Panc1 (cell line): ENCODE measurements at regions not wholly inside any gene's neighbourhood (a gene's known extent, or its start where the extent isn't known, plus 50 kb on each side); places are given as distances from the start of the nearest gene placed in this dataset.
"Not testable (repeated sequence)": the region's sequence is repeated elsewhere in the genome, so short reads cannot be mapped to it uniquely, and the experiment has no call there.

Source experiments
- ATAC-seq: fragments of 200-7000 bp; cut with Tn5 transposase; 2 replicates; pipeline ENCODE4 v1.9.1; 2020; ENCODE audit warnings: mild to moderate bottlenecking, moderate library complexity
- BruUV-seq: library from RNA; stranded (reverse); fragments of 400-500 nt; replicated peaks from 2 replicates; lab custom pipeline; 2021; lab: Mats Ljungman, UMichigan
- CTCF ChIA-PET: fragments of 300-600 bp; sonication (Branson Sonifier 250); formaldehyde crosslinking; loops from one replicate; lab custom pipeline; 2022; ENCODE audit warnings: antibody characterized with exemption; lab: Charles Lee
- POLR2A ChIA-PET: fragments of 300-600 bp; sonication (Branson Sonifier 250); formaldehyde crosslinking; loops from one replicate; lab custom pipeline; 2022; ENCODE audit warnings: antibody characterized with exemption; lab: Charles Lee
- DNase-seq: peaks from one replicate; pipeline ENCODE4 v3.0.0-alpha.2; 2010; ENCODE audit warnings: low read depth, low spot score
- H3K27ac ChIP-seq: 2 replicates; pipeline ENCODE4 v1.5.1; 2011; ENCODE audit warnings: mild to moderate bottlenecking, low read length, inconsistent platforms
- H3K27me3 ChIP-seq: fragments of 200-500 bp; sonication (Bioruptor generic); 2 replicates; pipeline ENCODE4 v1.6.0; 2014; ENCODE audit warnings: low read length, inconsistent platforms; ENCODE audit not compliant: control insufficient read depth, insufficient read depth
- H3K36me3 ChIP-seq: fragments of 200-500 bp; sonication (Bioruptor generic); 2 replicates; pipeline ENCODE4 v1.5.1; 2014; ENCODE audit warnings: inconsistent platforms, mild to moderate bottlenecking, low read length, moderate library complexity; ENCODE audit not compliant: control insufficient read depth, insufficient read depth
- H3K4me1 ChIP-seq: 2 replicates; pipeline ENCODE4 v1.5.1; 2011; ENCODE audit warnings: inconsistent platforms, mild to moderate bottlenecking, low read length, moderate library complexity; ENCODE audit not compliant: control insufficient read depth, insufficient read depth
- H3K4me3 ChIP-seq, 2 experiments: 2 replicates each; pipeline ENCODE4 v1.5.1; 2011 to 2012; ENCODE audit warnings: low read depth in 2 of 2, low read length in 2 of 2, mild to moderate bottlenecking in 2 of 2, inconsistent platforms in 1 of 2, moderate library complexity in 1 of 2
- H3K9me3 ChIP-seq: fragments of 200-500 bp; sonication (Bioruptor generic); 2 replicates; pipeline ENCODE4 v1.5.1; 2014; ENCODE audit warnings: low read depth, mild to moderate bottlenecking, inconsistent platforms, low read length, moderate library complexity; ENCODE audit not compliant: control insufficient read depth, insufficient read depth
- POLR2AphosphoS5 ChIP-seq: IDR thresholded peaks from 2 replicates; pipeline ENCODE4 v1.6.1; 2012; ENCODE audit warnings: mild to moderate bottlenecking, low read depth, low read length, moderate library complexity
- SIN3A ChIP-seq: IDR thresholded peaks from 2 replicates; pipeline ENCODE4 v1.6.1; 2012; ENCODE audit warnings: low read depth, mild to moderate bottlenecking, low read length, moderate library complexity, borderline replicate concordance; ENCODE audit not compliant: insufficient read depth
- TCF7L2 ChIP-seq: IDR thresholded peaks from 2 replicates; pipeline ENCODE4 v1.6.1; 2011; ENCODE audit warnings: mild to moderate bottlenecking, low read depth, low read length, inconsistent platforms
- in situ Hi-C: cut with HindIII; loops from 2 replicates; pipeline ENCODE4 v1.10.0; 2016; ENCODE audit warnings: low sequenced_read_pairs, low pct_unique_long_range_greater_than_20kb
- intact Hi-C: fragments of 100-400 bp; cut with micrococcal nuclease; formaldehyde crosslinking; loops from one replicate; pipeline ENCODE4 v1.10.0; 2022; ENCODE audit not compliant: unreplicated experiment
- TF ChIP-seq, protein P1 (sequence below), 2 experiments: IDR thresholded peaks; 2 replicates each; pipeline ENCODE4 v1.6.1; 2011 to 2012; ENCODE audit warnings: low read depth in 2 of 2, control low read depth in 1 of 2, low read length in 1 of 2, mild to moderate bottlenecking in 1 of 2, moderate library complexity in 1 of 2; ENCODE audit not compliant: insufficient read depth in 1 of 2
- TF ChIP-seq, protein P2 (sequence below): fragments of 450-650 bp; IDR thresholded peaks from 2 replicates; pipeline ENCODE4 v1.5.1; 2017; ENCODE audit warnings: mild to moderate bottlenecking

DNA sequence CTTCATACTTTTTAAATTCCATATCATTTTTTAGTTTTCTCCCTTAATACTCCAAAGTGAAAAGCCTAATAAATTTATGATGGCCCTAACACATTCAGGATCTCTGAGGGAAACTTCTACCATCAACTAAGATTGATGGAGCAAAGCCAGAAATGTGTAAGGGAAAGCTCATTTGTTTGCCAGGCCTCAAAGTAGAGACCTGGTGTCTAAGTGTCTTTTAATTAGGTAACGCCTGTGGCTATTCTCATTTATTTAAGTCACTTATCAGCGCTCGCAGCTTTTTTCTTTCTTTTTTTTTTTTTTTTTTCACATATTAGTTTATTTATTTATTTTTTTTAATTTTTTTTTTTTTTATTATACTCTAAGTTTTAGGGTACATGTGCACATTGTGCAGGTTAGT, 242.4 kb downstream of the TMA16 start:
- Histone ChIP-seq H3K4me3 (no peak overlapping the region), H3K9me3 (no peaks in the 10 kb centered on the region), H3K36me3 (no peaks in the 10 kb centered on the region), H3K27me3 (no peaks in the 10 kb centered on the region), H3K4me1 (no peaks in the 10 kb centered on the region), H3K27ac (no peak overlapping the region)
- in situ Hi-C loops (no loop called here), intact Hi-C loops (no loop called here)
- ChIA-PET CTCF (no interaction called here), POLR2A (no interaction called here)
- TF ChIP-seq, protein P1, sequence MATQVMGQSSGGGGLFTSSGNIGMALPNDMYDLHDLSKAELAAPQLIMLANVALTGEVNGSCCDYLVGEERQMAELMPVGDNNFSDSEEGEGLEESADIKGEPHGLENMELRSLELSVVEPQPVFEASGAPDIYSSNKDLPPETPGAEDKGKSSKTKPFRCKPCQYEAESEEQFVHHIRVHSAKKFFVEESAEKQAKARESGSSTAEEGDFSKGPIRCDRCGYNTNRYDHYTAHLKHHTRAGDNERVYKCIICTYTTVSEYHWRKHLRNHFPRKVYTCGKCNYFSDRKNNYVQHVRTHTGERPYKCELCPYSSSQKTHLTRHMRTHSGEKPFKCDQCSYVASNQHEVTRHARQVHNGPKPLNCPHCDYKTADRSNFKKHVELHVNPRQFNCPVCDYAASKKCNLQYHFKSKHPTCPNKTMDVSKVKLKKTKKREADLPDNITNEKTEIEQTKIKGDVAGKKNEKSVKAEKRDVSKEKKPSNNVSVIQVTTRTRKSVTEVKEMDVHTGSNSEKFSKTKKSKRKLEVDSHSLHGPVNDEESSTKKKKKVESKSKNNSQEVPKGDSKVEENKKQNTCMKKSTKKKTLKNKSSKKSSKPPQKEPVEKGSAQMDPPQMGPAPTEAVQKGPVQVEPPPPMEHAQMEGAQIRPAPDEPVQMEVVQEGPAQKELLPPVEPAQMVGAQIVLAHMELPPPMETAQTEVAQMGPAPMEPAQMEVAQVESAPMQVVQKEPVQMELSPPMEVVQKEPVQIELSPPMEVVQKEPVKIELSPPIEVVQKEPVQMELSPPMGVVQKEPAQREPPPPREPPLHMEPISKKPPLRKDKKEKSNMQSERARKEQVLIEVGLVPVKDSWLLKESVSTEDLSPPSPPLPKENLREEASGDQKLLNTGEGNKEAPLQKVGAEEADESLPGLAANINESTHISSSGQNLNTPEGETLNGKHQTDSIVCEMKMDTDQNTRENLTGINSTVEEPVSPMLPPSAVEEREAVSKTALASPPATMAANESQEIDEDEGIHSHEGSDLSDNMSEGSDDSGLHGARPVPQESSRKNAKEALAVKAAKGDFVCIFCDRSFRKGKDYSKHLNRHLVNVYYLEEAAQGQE (IDR thresholded peaks at IDR 0.05; ENCODE audit: insufficient read depth in 1 of 2, low read depth in 2 of 2, low read length in 1 of 2) = no peak
- no peak for TF ChIP-seq TCF7L2
- no peak for TF ChIP-seq POLR2AphosphoS5
- TF ChIP-seq SIN3A = no peak
- TF ChIP-seq, protein P2, sequence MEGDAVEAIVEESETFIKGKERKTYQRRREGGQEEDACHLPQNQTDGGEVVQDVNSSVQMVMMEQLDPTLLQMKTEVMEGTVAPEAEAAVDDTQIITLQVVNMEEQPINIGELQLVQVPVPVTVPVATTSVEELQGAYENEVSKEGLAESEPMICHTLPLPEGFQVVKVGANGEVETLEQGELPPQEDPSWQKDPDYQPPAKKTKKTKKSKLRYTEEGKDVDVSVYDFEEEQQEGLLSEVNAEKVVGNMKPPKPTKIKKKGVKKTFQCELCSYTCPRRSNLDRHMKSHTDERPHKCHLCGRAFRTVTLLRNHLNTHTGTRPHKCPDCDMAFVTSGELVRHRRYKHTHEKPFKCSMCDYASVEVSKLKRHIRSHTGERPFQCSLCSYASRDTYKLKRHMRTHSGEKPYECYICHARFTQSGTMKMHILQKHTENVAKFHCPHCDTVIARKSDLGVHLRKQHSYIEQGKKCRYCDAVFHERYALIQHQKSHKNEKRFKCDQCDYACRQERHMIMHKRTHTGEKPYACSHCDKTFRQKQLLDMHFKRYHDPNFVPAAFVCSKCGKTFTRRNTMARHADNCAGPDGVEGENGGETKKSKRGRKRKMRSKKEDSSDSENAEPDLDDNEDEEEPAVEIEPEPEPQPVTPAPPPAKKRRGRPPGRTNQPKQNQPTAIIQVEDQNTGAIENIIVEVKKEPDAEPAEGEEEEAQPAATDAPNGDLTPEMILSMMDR = no peak
- BruUV-seq = no TSS peak
- DNase-seq (no peak), ATAC-seq (no peak)

DNA sequence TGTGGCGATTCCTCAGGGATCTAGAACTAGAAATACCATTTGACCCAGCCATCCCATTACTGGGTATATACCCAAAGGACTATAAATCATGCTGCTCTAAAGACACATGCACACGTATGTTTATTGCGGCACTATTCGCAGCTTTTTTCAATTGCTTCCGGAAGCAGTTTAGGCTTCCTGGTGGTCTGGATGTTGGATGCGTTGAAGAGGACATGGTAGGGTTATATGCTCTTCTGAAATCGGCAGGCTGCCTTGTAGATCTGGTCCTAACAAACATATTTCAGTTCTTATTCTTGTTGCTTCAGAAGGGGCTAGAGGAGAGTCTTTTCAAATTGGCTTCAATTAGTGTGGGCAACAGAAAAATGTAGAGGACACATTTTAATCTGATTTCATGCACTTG, 243.4 kb downstream of the TMA16 start:
- POLR2A ChIA-PET, DNase-seq: not testable (repeated sequence)

DNA sequence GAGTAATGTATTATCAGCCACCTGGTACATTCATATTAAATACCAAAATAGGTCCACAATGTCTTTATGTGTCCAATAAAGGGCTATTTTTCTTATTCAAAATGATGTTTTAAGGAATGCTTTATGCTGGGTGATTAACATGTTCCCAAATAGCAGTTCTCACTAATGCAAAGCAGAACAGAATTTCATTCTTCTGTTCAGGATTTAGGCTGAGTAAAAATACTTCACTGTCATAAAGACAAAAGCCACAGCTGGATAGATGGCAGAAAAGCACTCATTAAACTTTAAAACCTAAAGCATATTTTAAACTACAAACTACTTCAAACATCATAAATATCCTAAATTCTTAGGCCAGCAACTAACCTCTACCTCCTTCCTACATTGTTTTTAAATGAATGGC, 244.0 kb downstream of the TMA16 start:
- no peak for ATAC-seq
- CTCF ChIA-PET = no interaction called here

More for the DNA sequence above, 243.4 kb downstream of the TMA16 start:
- H3K27ac ChIP-seq, H3K9me3 ChIP-seq, H3K4me3 ChIP-seq, H3K4me1 ChIP-seq, H3K27me3 ChIP-seq, BruUV-seq, CTCF ChIA-PET, in situ Hi-C loops, H3K36me3 ChIP-seq, ATAC-seq, intact Hi-C loops: not testable (repeated sequence)

More for the DNA sequence above, 244.0 kb downstream of the TMA16 start:
- no peak overlapping the region for H3K27ac ChIP-seq
- BruUV-seq = no TSS peak
- H3K9me3 ChIP-seq = no peaks in the 10 kb centered on the region
- intact Hi-C loops = no loop called here
- no peak overlapping the region for H3K4me3 ChIP-seq
- TF ChIP-seq, protein P1 (IDR thresholded peaks at IDR 0.05; ENCODE audit: insufficient read depth in 1 of 2, low read depth in 2 of 2, low read length in 1 of 2) = no peak
- no peak for TF ChIP-seq POLR2AphosphoS5
- no peak for TF ChIP-seq TCF7L2
- TF ChIP-seq SIN3A = no peak
- TF ChIP-seq, protein P2 = no peak
- POLR2A ChIA-PET = no interaction called here
- H3K27me3 ChIP-seq = no peaks in the 10 kb centered on the region
- H3K4me1 ChIP-seq = no peaks in the 10 kb centered on the region
- in situ Hi-C loops = no loop called here
- H3K36me3 ChIP-seq = no peaks in the 10 kb centered on the region
- DNase-seq = no peak
